Stimulated activated naive CD8-positive, alpha-beta T cell treated with anti-CD3 and anti-CD28 coated beads, Interleukin-15, amount 100 ng/mL, for 72 hours (primary cell): ENCODE measurements at regions not wholly inside any gene's neighbourhood (a gene's known extent, or its start where the extent isn't known, plus 50 kb on each side); places are given as distances from the start of the nearest gene placed in this dataset.

Experiments
- ATAC-seq: fragments of 150-1000 bp; cut with Tn5 transposase; 2 replicates; pipeline ENCODE4 v1.10.0; 2021; ENCODE audit warnings: mild to moderate bottlenecking, moderate library complexity
- DNase-seq, 2 donors: peaks; one replicate each; pipeline ENCODE4 v3.0.0; 2021 to 2022
- H3K27ac Mint-ChIP-seq, 2 donors: one replicate each; pipeline ENCODE4 v1.8.0; 2022; ENCODE audit warnings: mild to moderate bottlenecking in 2 of 2, mixed read lengths in 2 of 2, moderate library complexity in 2 of 2
- H3K27me3 Mint-ChIP-seq: one replicate; pipeline ENCODE4 v1.8.0; 2022; ENCODE audit warnings: mixed read lengths
- H3K4me1 Mint-ChIP-seq: one replicate; pipeline ENCODE4 v1.8.0; 2022; ENCODE audit warnings: mild to moderate bottlenecking, mixed read lengths
- H3K4me3 Mint-ChIP-seq, 2 donors: one replicate each; pipeline ENCODE4 v1.8.0; 2022; ENCODE audit warnings: mild to moderate bottlenecking in 2 of 2, mixed read lengths in 2 of 2, moderate library complexity in 1 of 2
- H3K9me3 Mint-ChIP-seq, 2 donors: one replicate each; pipeline ENCODE4 v1.8.0; 2022; ENCODE audit warnings: mixed read lengths in 2 of 2

GRCh38 chr2:108182489-108182888, 57.3 kb upstream of the SULT1C3 start:
- DNase-seq = no peak
- Mint-ChIP-seq H3K4me3 (no peak overlapping the region), H3K27ac (no peak overlapping the region), H3K4me1 (no peaks in the 10 kb centered on the region), H3K27me3 (peaks cover 9% of the 10 kb centered on the region), H3K9me3 (no peaks in the 10 kb centered on the region)
- no peak for ATAC-seq

- H3K4me1 Mint-ChIP-seq = no peaks in the 10 kb centered on the region
- no peaks in the 10 kb centered on the region for H3K9me3 Mint-ChIP-seq
- peaks cover 13% of the 10 kb centered on the region for H3K27me3 Mint-ChIP-seq
- no peak overlapping the region for H3K27ac Mint-ChIP-seq
- no peak overlapping the region for H3K4me3 Mint-ChIP-seq
- ATAC-seq (no peak), DNase-seq (no peak)
Measured at GRCh38 chr2:108184419-108184818, 55.3 kb upstream of the SULT1C3 start.

GRCh38 chr2:108189316-108189715, 50.5 kb upstream of the SULT1C3 start:
- ATAC-seq (no peak), DNase-seq (no peak)
- no peaks in the 10 kb centered on the region for H3K9me3 Mint-ChIP-seq
- no peak overlapping the region for H3K4me3 Mint-ChIP-seq
- peaks cover 34% of the 10 kb centered on the region for H3K27me3 Mint-ChIP-seq
- H3K27ac Mint-ChIP-seq = no peak overlapping the region
- no peaks in the 10 kb centered on the region for H3K4me1 Mint-ChIP-seq
